Middle frontal gyrus (tissue), 1 donor: ENCODE measurements at regions not wholly inside any gene's neighbourhood (a gene's known extent, or its start where the extent isn't known, plus 50 kb on each side); places are given as distances from the start of the nearest gene placed in this dataset.

Experiments used
- DNase-seq: peaks from one replicate; pipeline ENCODE4 v3.0.0-alpha.2; 2015; ENCODE audit warnings: low spot score; ENCODE audit errors: extremely low spot score

- DNase-seq: no peak
These were observed 240.4 kb upstream of the PPP2R2D start for GRCh38 chr10:131660427-131660826.

- no peak for DNase-seq
These were observed 238.0 kb upstream of the PPP2R2D start for GRCh38 chr10:131662851-131663250.

- DNase-seq: no peak
These were observed 237.5 kb upstream of the PPP2R2D start for GRCh38 chr10:131663351-131663750.

- DNase-seq: no peak
These were observed 234.7 kb upstream of the PPP2R2D start for GRCh38 chr10:131666091-131666490.

- DNase-seq: no peak
These were observed 233.8 kb upstream of the PPP2R2D start for GRCh38 chr10:131667047-131667446.

GRCh38 chr10:131667561-131667960 is 233.2 kb upstream of the PPP2R2D start:
- DNase-seq: no peak

GRCh38 chr10:131668903-131669302 is 231.9 kb upstream of the PPP2R2D start:
- DNase-seq: no peak

- no peak for DNase-seq
These were observed 231.0 kb upstream of the PPP2R2D start for GRCh38 chr10:131669838-131670237.

- DNase-seq: no peak
These were observed 230.5 kb upstream of the PPP2R2D start for GRCh38 chr10:131670341-131670740.

- no peak for DNase-seq
These were observed 227.4 kb upstream of the PPP2R2D start for GRCh38 chr10:131673396-131673795.

GRCh38 chr10:131674130-131674529 is 226.7 kb upstream of the PPP2R2D start:
- no peak for DNase-seq

- no peak for DNase-seq
These were observed 225.7 kb upstream of the PPP2R2D start for GRCh38 chr10:131675104-131675503.

- DNase-seq: no peak
These were observed 224.6 kb upstream of the PPP2R2D start for GRCh38 chr10:131676046-131676799.

GRCh38 chr10:131676800-131677421 is 223.9 kb upstream of the PPP2R2D start:
- no peak for DNase-seq

- no peak for DNase-seq
These were observed 223.1 kb upstream of the PPP2R2D start for GRCh38 chr10:131677671-131678070.

- no peak for DNase-seq
These were observed 222.6 kb upstream of the PPP2R2D start for GRCh38 chr10:131678171-131678570.

- DNase-seq: no peak
These were observed 222.2 kb upstream of the PPP2R2D start for GRCh38 chr10:131678613-131679012.

GRCh38 chr10:131679926-131680325 is 220.9 kb upstream of the PPP2R2D start:
- no peak for DNase-seq

GRCh38 chr10:131681122-131681521 is 219.7 kb upstream of the PPP2R2D start:
- no peak for DNase-seq

- DNase-seq: no peak
These were observed 219.2 kb upstream of the PPP2R2D start for GRCh38 chr10:131681656-131682055.

- DNase-seq: no peak
These were observed 218.4 kb upstream of the PPP2R2D start for GRCh38 chr10:131682271-131682962.

- no peak for DNase-seq
These were observed 217.4 kb upstream of the PPP2R2D start for GRCh38 chr10:131683281-131683861.
